ENCODE measurements at regions not wholly inside any gene's neighbourhood (a gene's known extent, or its start where the extent isn't known, plus 50 kb on each side); places are given as distances from the start of the nearest gene placed in this dataset.

GRCh38 chr18:24947521-24948305 is 404.3 kb downstream of the ZNF521 start:
- no peak overlapping the region for H3K9ac ChIP-seq (ENCODE audit: low read length)
- TF ChIP-seq EZH2phosphoT487 (conservative IDR thresholded peaks at IDR 0.05; ENCODE audit: low read length) (no peak), CTCF (IDR thresholded peaks at IDR 0.05; ENCODE audit: insufficient read depth, low read length, poor library complexity, severe bottlenecking) (no peak)
- no peaks in the 10 kb centered on the region for H3K9me3 ChIP-seq (ENCODE audit: insufficient read depth, low read length)
- no peaks in the 10 kb centered on the region for H3K27me3 ChIP-seq (ENCODE audit: low read length)
- H3K36me3 ChIP-seq (ENCODE audit: low read length), result no peaks in the 10 kb centered on the region
- H3K79me2 ChIP-seq (ENCODE audit: insufficient read depth, low read length), result no peaks in the 10 kb centered on the region
- no peaks in the 10 kb centered on the region for H4K20me1 ChIP-seq (ENCODE audit: low read depth, low read length)
- no peak overlapping the region for H3K4me3 ChIP-seq (ENCODE audit: insufficient read depth, low read length, poor library complexity, severe bottlenecking)
- H3K4me2 ChIP-seq (ENCODE audit: low read depth, low read length, poor library complexity, severe bottlenecking), result no peak overlapping the region
- no peak overlapping the region for H3K27ac ChIP-seq (ENCODE audit: low read depth, low read length)
- H3F3A ChIP-seq (ENCODE audit: insufficient read depth), result no peaks in the 10 kb centered on the region
- H2AFZ ChIP-seq (ENCODE audit: low read depth, low read length, severe bottlenecking), result no peak overlapping the region
- H3K9me2 ChIP-seq (replicated peaks; ENCODE audit: insufficient read depth, low read length), result no peaks in the 10 kb centered on the region

GRCh38 chr18:24949908-24950307 is 402.1 kb downstream of the ZNF521 start:
- Histone ChIP-seq H3K4me3 (ENCODE audit: insufficient read depth, low read length, poor library complexity, severe bottlenecking) (no peak overlapping the region), H3K27ac (ENCODE audit: low read depth, low read length) (no peak overlapping the region), H3K4me2 (ENCODE audit: low read depth, low read length, poor library complexity, severe bottlenecking) (no peak overlapping the region), H3F3A (ENCODE audit: insufficient read depth) (no peaks in the 10 kb centered on the region), H3K36me3 (ENCODE audit: low read length) (no peaks in the 10 kb centered on the region), H4K20me1 (ENCODE audit: low read depth, low read length) (no peaks in the 10 kb centered on the region), H2AFZ (ENCODE audit: low read depth, low read length, severe bottlenecking) (no peak overlapping the region), H3K9me3 (ENCODE audit: insufficient read depth, low read length) (no peaks in the 10 kb centered on the region), H3K9me2 (replicated peaks; ENCODE audit: insufficient read depth, low read length) (no peaks in the 10 kb centered on the region), H3K27me3 (ENCODE audit: low read length) (no peaks in the 10 kb centered on the region), H3K79me2 (ENCODE audit: insufficient read depth, low read length) (no peaks in the 10 kb centered on the region), H3K9ac (ENCODE audit: low read length) (no peak overlapping the region)
- TF ChIP-seq EZH2phosphoT487 (conservative IDR thresholded peaks at IDR 0.05; ENCODE audit: low read length), result no peak
- TF ChIP-seq CTCF (IDR thresholded peaks at IDR 0.05; ENCODE audit: insufficient read depth, low read length, poor library complexity, severe bottlenecking), result no peak

GRCh38 chr18:24954341-24954740 is 397.6 kb downstream of the ZNF521 start:
- Histone ChIP-seq H3K79me2 (ENCODE audit: insufficient read depth, low read length) (no peaks in the 10 kb centered on the region), H4K20me1 (ENCODE audit: low read depth, low read length) (no peaks in the 10 kb centered on the region), H3K36me3 (ENCODE audit: low read length) (no peaks in the 10 kb centered on the region), H3F3A (ENCODE audit: insufficient read depth) (no peaks in the 10 kb centered on the region), H3K9me3 (ENCODE audit: insufficient read depth, low read length) (no peaks in the 10 kb centered on the region), H3K4me3 (ENCODE audit: insufficient read depth, low read length, poor library complexity, severe bottlenecking) (no peak overlapping the region), H3K9me2 (replicated peaks; ENCODE audit: insufficient read depth, low read length) (no peaks in the 10 kb centered on the region), H3K4me2 (ENCODE audit: low read depth, low read length, poor library complexity, severe bottlenecking) (no peak overlapping the region), H3K27ac (ENCODE audit: low read depth, low read length) (no peak overlapping the region), H3K27me3 (ENCODE audit: low read length) (no peaks in the 10 kb centered on the region), H3K9ac (ENCODE audit: low read length) (no peak overlapping the region), H2AFZ (ENCODE audit: low read depth, low read length, severe bottlenecking) (no peak overlapping the region)
- TF ChIP-seq CTCF (IDR thresholded peaks at IDR 0.05; ENCODE audit: insufficient read depth, low read length, poor library complexity, severe bottlenecking) (no peak), EZH2phosphoT487 (conservative IDR thresholded peaks at IDR 0.05; ENCODE audit: low read length) (no peak)
